ENCODE measurements at regions not wholly inside any gene's neighbourhood (a gene's known extent, or its start where the extent isn't known, plus 50 kb on each side); places are given as distances from the start of the nearest gene placed in this dataset.

- no peak for TF ChIP-seq EZH2 (optimal IDR thresholded peaks at IDR 0.05; ENCODE audit: low read depth, low read length)
- TF ChIP-seq, protein P1, sequence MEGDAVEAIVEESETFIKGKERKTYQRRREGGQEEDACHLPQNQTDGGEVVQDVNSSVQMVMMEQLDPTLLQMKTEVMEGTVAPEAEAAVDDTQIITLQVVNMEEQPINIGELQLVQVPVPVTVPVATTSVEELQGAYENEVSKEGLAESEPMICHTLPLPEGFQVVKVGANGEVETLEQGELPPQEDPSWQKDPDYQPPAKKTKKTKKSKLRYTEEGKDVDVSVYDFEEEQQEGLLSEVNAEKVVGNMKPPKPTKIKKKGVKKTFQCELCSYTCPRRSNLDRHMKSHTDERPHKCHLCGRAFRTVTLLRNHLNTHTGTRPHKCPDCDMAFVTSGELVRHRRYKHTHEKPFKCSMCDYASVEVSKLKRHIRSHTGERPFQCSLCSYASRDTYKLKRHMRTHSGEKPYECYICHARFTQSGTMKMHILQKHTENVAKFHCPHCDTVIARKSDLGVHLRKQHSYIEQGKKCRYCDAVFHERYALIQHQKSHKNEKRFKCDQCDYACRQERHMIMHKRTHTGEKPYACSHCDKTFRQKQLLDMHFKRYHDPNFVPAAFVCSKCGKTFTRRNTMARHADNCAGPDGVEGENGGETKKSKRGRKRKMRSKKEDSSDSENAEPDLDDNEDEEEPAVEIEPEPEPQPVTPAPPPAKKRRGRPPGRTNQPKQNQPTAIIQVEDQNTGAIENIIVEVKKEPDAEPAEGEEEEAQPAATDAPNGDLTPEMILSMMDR (IDR thresholded peaks at IDR 0.05; ENCODE audit: low read length), result no peak
Measured at GRCh38 chr10:28942012-28942411, 264.7 kb downstream of the BAMBI start.
